ENCODE measurements at regions not wholly inside any gene's neighbourhood (a gene's known extent, or its start where the extent isn't known, plus 50 kb on each side); places are given as distances from the start of the nearest gene placed in this dataset.

DNA sequence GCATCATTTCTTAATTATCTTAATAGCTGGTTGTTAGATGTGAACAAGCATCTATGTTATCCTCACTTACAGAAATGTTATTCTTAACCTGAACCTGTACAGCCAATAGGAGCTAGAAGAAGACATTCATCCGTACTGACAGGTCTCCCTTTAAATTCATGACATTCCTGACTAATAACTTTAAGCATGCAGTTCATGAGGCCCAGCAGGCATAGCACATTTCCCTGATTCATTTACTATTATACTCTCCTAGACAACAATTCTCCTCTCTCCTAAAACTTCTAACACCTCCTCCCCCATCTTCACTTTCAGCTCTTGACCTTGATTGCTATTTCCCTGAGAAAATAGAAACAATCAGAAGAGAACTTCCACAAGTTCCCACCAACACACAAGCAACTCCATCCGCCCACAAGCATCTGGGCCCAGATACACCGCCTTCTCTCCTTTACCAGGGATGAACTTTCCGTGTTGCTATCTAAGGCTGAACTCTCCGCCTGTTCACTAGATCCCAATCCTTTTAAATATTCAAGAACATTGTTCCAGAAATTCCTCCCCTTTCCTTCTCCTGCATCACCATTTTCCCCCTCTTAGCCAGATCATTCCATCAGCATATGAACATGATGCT lies 62.9 kb upstream of the SPRED1 start:
- WGBS (ENCODE audit: insufficient coverage, low coverage, low lambda C conversion rate, missing lambda C conversion rate) = 60% methylated on average over 5 of the region's 5 CpGs
- intact Hi-C loops (cut with DNase I) = no loop called here
- no peak overlapping the region for H3K4me3 ChIP-seq
- no peaks in the 10 kb centered on the region for H3K36me3 ChIP-seq
- TF ChIP-seq, protein P1, sequence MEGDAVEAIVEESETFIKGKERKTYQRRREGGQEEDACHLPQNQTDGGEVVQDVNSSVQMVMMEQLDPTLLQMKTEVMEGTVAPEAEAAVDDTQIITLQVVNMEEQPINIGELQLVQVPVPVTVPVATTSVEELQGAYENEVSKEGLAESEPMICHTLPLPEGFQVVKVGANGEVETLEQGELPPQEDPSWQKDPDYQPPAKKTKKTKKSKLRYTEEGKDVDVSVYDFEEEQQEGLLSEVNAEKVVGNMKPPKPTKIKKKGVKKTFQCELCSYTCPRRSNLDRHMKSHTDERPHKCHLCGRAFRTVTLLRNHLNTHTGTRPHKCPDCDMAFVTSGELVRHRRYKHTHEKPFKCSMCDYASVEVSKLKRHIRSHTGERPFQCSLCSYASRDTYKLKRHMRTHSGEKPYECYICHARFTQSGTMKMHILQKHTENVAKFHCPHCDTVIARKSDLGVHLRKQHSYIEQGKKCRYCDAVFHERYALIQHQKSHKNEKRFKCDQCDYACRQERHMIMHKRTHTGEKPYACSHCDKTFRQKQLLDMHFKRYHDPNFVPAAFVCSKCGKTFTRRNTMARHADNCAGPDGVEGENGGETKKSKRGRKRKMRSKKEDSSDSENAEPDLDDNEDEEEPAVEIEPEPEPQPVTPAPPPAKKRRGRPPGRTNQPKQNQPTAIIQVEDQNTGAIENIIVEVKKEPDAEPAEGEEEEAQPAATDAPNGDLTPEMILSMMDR (IDR thresholded peaks at IDR 0.05) = no peak
- no peak for TF ChIP-seq POLR2A (IDR thresholded peaks at IDR 0.05)
- no peaks in the 10 kb centered on the region for H3K9me3 ChIP-seq
- ATAC-seq (no peak), DNase-seq (no peak)
- H3K27ac ChIP-seq = no peak overlapping the region
- no peaks in the 10 kb centered on the region for H3K4me1 ChIP-seq
- no peaks in the 10 kb centered on the region for H3K27me3 ChIP-seq

DNA sequence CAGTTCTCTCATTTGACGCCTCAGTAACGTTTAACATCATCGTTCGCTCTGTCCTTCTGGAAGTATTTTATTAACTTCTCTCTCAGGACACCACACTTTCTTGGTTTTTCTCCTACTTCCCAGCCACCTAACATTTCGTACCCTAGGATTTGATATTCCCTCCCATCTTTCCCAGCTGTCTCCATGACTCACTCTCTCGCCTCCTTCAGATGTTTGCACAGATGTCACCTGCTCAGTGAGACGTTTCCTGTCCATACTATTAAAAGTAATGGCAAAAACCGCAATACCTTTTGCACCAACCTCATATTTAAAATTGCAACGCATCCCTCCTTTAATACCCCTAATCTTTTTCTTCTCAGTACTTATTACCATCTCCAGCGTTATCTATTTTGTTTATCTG lies 62.1 kb upstream of the SPRED1 start:
- intact Hi-C loops (cut with DNase I) = no loop called here

DNA sequence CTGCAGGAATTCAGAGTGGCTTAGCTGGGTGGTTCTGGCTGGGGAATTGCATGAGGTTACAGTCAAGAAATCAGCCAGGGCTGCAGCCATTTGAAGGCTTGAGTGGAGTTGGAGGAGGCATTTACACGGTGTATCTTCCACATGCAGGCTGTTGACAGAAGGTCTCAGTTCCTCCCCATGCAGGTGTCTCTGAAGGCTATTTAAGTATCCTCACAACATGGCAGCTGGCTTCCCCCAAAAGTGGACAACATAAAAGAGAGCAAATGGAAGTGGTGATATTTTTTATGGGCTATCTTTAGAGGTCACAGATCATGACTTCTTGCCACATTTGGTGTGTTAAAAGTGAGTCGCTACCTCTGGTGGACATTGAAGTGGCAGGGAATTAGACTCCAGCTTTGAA lies 60.1 kb upstream of the SPRED1 start:
- H3K9me3 ChIP-seq = no peaks in the 10 kb centered on the region
- H3K27me3 ChIP-seq = no peaks in the 10 kb centered on the region
- 70% methylated on average over 2 of the region's 2 CpGs for WGBS (ENCODE audit: insufficient coverage, low coverage, low lambda C conversion rate, missing lambda C conversion rate)
- DNase-seq (no peak), ATAC-seq (no peak)
- intact Hi-C loops (cut with DNase I) = no loop called here
- no peaks in the 10 kb centered on the region for H3K4me1 ChIP-seq
- H3K27ac ChIP-seq = no peak overlapping the region
- H3K36me3 ChIP-seq = no peaks in the 10 kb centered on the region
- TF ChIP-seq, protein P1 (IDR thresholded peaks at IDR 0.05) = no peak
- TF ChIP-seq POLR2A (IDR thresholded peaks at IDR 0.05) = no peak
- H3K4me3 ChIP-seq = no peak overlapping the region

More for the DNA sequence above, 62.1 kb upstream of the SPRED1 start:
- WGBS (ENCODE audit: insufficient coverage, low coverage, low lambda C conversion rate, missing lambda C conversion rate) = 73% methylated on average over 10 of the region's 10 CpGs
- H3K27me3 ChIP-seq = no peaks in the 10 kb centered on the region
- DNase-seq = no peak
- H3K27ac ChIP-seq = no peak overlapping the region
- H3K36me3 ChIP-seq = no peaks in the 10 kb centered on the region
- ATAC-seq = no peak
- no peaks in the 10 kb centered on the region for H3K9me3 ChIP-seq
- no peaks in the 10 kb centered on the region for H3K4me1 ChIP-seq
- H3K4me3 ChIP-seq = no peak overlapping the region
- TF ChIP-seq, protein P1 (IDR thresholded peaks at IDR 0.05) = no peak

DNA sequence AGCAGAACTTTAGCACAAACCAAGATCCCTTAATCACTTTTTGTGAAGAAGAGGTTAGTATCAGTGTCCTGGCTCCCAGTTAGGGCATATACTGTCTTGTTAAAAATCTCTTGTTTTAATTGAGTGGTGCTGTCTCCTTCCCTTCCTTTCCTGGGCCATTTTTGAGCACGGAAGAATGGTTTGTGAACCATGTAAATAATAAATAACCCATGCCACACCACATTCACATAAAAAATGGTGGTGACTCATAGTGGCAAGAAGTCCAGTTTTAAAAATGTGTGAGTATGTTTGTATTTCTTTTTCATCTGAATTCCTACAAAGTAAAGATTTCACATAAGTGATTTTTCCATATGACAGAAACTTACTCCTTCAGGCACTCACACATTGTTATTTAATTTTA lies 59.1 kb upstream of the SPRED1 start:
- 60% methylated on average over 1 of the region's 1 CpG for WGBS (ENCODE audit: insufficient coverage, low coverage, low lambda C conversion rate, missing lambda C conversion rate)
- H3K4me1 ChIP-seq = no peaks in the 10 kb centered on the region
- no peaks in the 10 kb centered on the region for H3K27me3 ChIP-seq
- no peaks in the 10 kb centered on the region for H3K9me3 ChIP-seq
- intact Hi-C loops (cut with DNase I) = no loop called here
- TF ChIP-seq, protein P1 (IDR thresholded peaks at IDR 0.05) = no peak
- TF ChIP-seq POLR2A (IDR thresholded peaks at IDR 0.05) = no peak
- H3K4me3 ChIP-seq = no peak overlapping the region
- no peak for DNase-seq
- no peak for ATAC-seq
- no peaks in the 10 kb centered on the region for H3K36me3 ChIP-seq
- H3K27ac ChIP-seq = no peak overlapping the region
